HL-60 (cell line): ENCODE measurements at regions not wholly inside any gene's neighbourhood (a gene's known extent, or its start where the extent isn't known, plus 50 kb on each side); places are given as distances from the start of the nearest gene placed in this dataset.

Experiments used
- CTCF ChIP-seq: IDR thresholded peaks from one replicate; pipeline ENCODE4 v1.5.1; 2011; ENCODE audit warnings: low read length, control low read depth, inconsistent platforms; ENCODE audit not compliant: insufficient read depth
- GABPA ChIP-seq: IDR thresholded peaks from 2 replicates; pipeline ENCODE4 v1.6.1; 2012; ENCODE audit warnings: low read depth
- POLR2AphosphoS5 ChIP-seq: IDR thresholded peaks from 2 replicates; pipeline ENCODE4 v1.6.1; 2012; ENCODE audit warnings: low read depth
- REST ChIP-seq: IDR thresholded peaks from 2 replicates; pipeline ENCODE4 v1.6.1; 2012; ENCODE audit warnings: low read depth; ENCODE audit not compliant: insufficient replicate concordance
- SPI1 ChIP-seq: IDR thresholded peaks from 2 replicates; pipeline ENCODE4 v1.6.1; 2012; ENCODE audit warnings: low read depth, mild to moderate bottlenecking, borderline replicate concordance

- TF ChIP-seq CTCF (no peak), GABPA (no peak), POLR2AphosphoS5 (no peak), REST (no peak), SPI1 (no peak)
These were observed 77.2 kb upstream of the HPCAL1 start for GRCh38 chr2:10225291-10226037.
